T47D (cell line): ENCODE measurements at regions not wholly inside any gene's neighbourhood (a gene's known extent, or its start where the extent isn't known, plus 50 kb on each side); places are given as distances from the start of the nearest gene placed in this dataset.

ENCODE experiments used
- DNase-seq, 2 experiments: peaks; one replicate each; pipeline versions ENCODE4 v3.0.0 to v3.0.0-alpha.2; 2011 to 2012; ENCODE audit warnings: low read depth in 1 of 2, low spot score in 1 of 2
- JUND ChIP-seq: IDR thresholded peaks from 2 replicates; pipeline ENCODE4 v1.6.1; 2012; ENCODE audit warnings: low read depth
- in situ Hi-C: cut with HindIII; loops from 2 replicates; pipeline ENCODE4 v1.10.0; 2016; ENCODE audit warnings: low sequenced_read_pairs, low pct_unique_long_range_greater_than_20kb

GRCh38 chr2:129883121-129883520 lies 96.3 kb upstream of the RAB6C start:
- no peak for DNase-seq
- in situ Hi-C loops = no loop called here
- no peak for TF ChIP-seq JUND

- in situ Hi-C loops = no loop called here
- TF ChIP-seq JUND = no peak
These were observed 95.2 kb upstream of the RAB6C start for GRCh38 chr2:129884221-129884786.

GRCh38 chr2:129885735-129886134 lies 93.7 kb upstream of the RAB6C start:
- DNase-seq = no peak
- no peak for TF ChIP-seq JUND
- in situ Hi-C loops = no loop called here

More at GRCh38 chr2:129884221-129884786, 95.2 kb upstream of the RAB6C start:
- no peak for DNase-seq

DNA sequence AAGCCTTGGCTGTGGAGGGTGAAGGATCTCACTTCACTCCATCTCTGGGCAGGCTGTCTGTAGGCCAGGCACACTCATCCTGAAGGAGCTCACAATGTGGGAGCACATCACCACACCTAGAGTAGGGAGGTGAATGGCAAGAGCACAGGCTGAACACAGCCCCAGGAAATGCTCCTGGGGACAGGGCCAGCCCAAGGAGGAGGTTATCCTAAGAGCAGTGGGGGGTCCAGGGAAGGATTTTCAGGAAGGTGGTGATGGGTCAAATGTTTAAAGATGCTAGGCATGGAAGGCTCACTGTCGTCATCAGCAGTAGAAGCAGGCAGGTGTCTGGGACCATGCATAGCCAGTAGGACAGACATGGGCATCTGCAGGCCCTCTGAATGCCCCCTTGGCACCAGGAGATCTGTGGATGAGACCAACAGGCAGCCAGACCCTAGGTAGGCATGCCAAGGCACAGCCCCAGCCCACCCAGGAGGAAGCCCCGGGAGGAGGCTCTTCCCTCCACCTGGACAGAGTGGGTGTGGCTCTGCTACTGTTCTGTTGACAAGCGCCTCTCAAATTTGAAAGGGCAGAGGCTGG lies 91.7 kb upstream of the RAB6C start:
- no peak for DNase-seq
- TF ChIP-seq JUND = no peak
- in situ Hi-C loops = no loop called here

- no peak for DNase-seq
- no peak for TF ChIP-seq JUND
- in situ Hi-C loops = no loop called here
These were observed 91.0 kb upstream of the RAB6C start for GRCh38 chr2:129888461-129888860.

GRCh38 chr2:129888896-129889295 lies 90.6 kb upstream of the RAB6C start:
- in situ Hi-C loops = no loop called here
- TF ChIP-seq JUND = no peak
- no peak for DNase-seq

DNA sequence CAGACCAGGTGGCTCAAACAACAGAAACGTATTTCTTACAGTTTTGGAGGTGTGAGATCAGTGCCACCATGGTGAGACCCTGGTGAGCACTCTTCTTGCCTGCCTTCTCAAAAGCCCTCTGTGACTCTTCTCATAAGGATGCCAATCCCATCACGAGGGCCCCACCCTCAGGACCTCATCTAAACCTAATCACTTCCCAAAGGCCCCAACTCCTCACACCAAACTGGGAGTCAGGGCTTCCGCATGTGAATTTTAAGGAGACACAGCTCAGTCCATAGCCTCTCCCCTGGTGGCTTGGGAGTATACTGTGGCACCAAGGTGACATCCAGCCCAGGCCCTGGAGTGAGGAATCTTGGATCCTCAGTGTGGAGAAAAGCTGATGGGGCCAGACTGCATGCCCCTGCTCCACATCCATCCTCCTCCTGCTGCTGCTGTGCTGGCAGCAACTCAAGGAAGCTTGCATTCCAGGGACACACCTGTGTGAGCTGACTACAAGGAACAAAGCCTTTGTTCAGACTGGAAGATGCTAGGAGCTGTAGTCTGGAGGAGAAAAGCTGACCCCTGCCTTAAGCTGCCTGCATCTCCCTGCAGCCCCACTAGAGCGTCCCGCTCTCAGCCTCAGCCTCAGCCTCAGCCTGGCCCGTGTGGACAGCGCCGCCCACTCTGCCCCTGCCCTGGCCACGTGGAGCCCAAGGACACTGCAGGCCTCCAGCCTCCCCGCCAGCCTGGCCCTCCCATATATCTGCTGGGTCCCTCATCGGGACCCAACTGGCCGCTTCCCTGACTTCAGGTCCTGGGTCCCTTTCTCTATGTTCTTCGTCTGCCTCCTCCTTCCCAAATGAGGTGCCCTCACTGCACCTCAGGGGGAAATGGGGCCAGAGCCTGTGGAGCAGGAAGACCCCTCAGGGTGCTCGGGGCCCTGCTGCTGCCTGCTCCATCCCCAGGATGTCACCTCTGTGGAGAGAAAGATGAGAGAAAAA lies 87.8 kb upstream of the RAB6C start:
- no peak for DNase-seq
- in situ Hi-C loops = no loop called here
- TF ChIP-seq JUND = no peak

- DNase-seq = no peak
- in situ Hi-C loops = no loop called here
- TF ChIP-seq JUND = no peak
These were observed 87.1 kb upstream of the RAB6C start for GRCh38 chr2:129892360-129892759.

DNA sequence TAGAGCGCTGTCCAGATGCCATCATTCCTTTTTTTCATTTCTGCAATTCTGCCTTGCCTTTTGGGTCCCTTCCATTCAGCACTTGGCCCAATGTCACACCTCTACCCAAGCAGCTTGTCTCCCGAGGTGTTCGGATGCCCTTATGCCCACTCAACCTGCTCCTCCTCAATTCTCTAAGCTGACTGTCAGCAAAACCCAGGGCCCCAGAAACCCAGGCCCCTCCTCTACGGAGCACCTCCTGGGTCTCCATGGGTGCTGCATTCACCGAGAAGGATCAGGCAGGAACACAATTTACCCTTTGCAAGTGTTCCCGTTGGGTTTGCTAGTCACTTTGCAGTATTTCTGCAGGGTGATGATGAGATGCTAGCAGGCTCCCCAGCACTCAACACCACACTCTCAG lies 86.7 kb upstream of the RAB6C start:
- DNase-seq = no peak
- in situ Hi-C loops = no loop called here
- TF ChIP-seq JUND = no peak

DNA sequence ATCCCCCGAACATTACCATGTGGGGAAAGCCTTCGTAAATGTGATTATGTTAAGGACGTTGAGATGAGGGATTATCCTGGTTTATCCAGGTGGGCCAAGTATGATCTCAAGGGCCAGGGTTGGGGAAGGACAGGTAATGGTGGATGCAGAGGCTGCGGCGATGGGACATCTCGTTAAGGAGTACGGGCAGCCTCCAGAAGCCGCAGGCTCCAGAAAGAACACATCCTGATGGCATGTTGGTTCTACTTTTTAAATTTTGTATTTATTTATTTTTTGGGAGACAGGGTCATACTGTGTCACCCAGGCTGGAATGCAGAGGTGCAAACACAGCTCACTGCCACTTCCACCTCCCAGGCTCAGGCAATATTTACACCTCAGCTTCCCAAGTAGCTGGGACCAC lies 86.2 kb upstream of the RAB6C start:
- in situ Hi-C loops = no loop called here
- DNase-seq = no peak
- no peak for TF ChIP-seq JUND

GRCh38 chr2:129894616-129895015 lies 84.8 kb upstream of the RAB6C start:
- in situ Hi-C loops = no loop called here
- DNase-seq = no peak
- TF ChIP-seq JUND = no peak

GRCh38 chr2:129895061-129895460 lies 84.4 kb upstream of the RAB6C start:
- no peak for TF ChIP-seq JUND
- in situ Hi-C loops = no loop called here
- DNase-seq = no peak

DNA sequence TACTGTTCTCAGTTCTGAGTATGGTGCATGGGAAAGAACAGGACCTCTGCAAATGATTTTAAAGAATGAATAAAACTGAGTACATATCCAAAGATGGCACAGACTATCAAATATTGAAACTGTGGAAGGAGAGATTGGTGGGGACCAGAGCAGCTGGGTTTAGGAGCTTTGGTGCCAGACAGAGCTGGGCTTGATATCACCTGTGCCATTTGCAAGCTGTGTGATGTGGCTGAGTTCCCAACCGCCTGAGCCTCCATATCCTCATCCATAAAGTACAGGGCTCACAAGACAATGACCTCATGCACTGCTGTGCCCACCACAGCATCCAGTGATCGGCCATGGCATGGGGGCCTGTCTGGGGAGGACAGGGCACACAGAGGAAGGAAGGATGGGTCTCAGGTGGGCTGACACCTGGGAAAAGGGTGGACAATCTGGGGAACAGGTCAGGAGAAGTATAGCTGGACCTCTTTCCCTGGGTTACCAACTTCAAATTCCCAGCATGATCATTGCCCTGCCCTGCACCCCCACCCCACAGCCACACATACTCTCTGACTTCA lies 83.9 kb upstream of the RAB6C start:
- DNase-seq = no peak
- in situ Hi-C loops = no loop called here
- no peak for TF ChIP-seq JUND
